ENCODE measurements at regions not wholly inside any gene's neighbourhood (a gene's known extent, or its start where the extent isn't known, plus 50 kb on each side); places are given as distances from the start of the nearest gene placed in this dataset.
"Not testable (repeated sequence)": the region's sequence is repeated elsewhere in the genome, so short reads cannot be mapped to it uniquely, and the experiment has no call there.

GRCh38 chr12:131473261-131473660, 237.6 kb upstream of the SFSWAP start:
- Mint-ChIP-seq H3K4me1 (no peaks in the 10 kb centered on the region), H3K4me3 (no peak overlapping the region), H3K27me3 (peaks cover 3% of the 10 kb centered on the region), H3K27ac (no peak overlapping the region), H3K9me3 (no peaks in the 10 kb centered on the region), H3K36me3 (no peaks in the 10 kb centered on the region)
- ATAC-seq (ENCODE audit: low read depth) (no peak), DNase-seq (ENCODE audit: low spot score in 2 of 2) (no peak)

GRCh38 chr12:131473741-131474709, 236.9 kb upstream of the SFSWAP start:
- Mint-ChIP-seq H3K4me3 (peak overlapping the region; percentile 21), H3K27ac (no peak overlapping the region), H3K27me3 (peaks cover 3% of the 10 kb centered on the region), H3K9me3 (no peaks in the 10 kb centered on the region), H3K36me3 (no peaks in the 10 kb centered on the region), H3K4me1 (no peaks in the 10 kb centered on the region)
- no peak for DNase-seq (ENCODE audit: low spot score in 2 of 2)
- no peak for ATAC-seq (ENCODE audit: low read depth)

GRCh38 chr12:131475012-131475411, 235.9 kb upstream of the SFSWAP start:
- not testable (repeated sequence) for H3K36me3 Mint-ChIP-seq; ATAC-seq (ENCODE audit: low read depth); H3K27me3 Mint-ChIP-seq; H3K4me3 Mint-ChIP-seq; H3K4me1 Mint-ChIP-seq; DNase-seq (ENCODE audit: low spot score in 2 of 2); H3K9me3 Mint-ChIP-seq; H3K27ac Mint-ChIP-seq

GRCh38 chr12:131477613-131478012, 233.3 kb upstream of the SFSWAP start:
- Mint-ChIP-seq H3K4me3 (no peak overlapping the region), H3K9me3 (no peaks in the 10 kb centered on the region), H3K36me3 (no peaks in the 10 kb centered on the region), H3K27me3 (peaks cover 10% of the 10 kb centered on the region), H3K27ac (no peak overlapping the region), H3K4me1 (no peaks in the 10 kb centered on the region)
- DNase-seq (ENCODE audit: low spot score in 2 of 2) (no peak), ATAC-seq (ENCODE audit: low read depth) (no peak)

- Mint-ChIP-seq H3K36me3 (no peaks in the 10 kb centered on the region), H3K4me1 (no peaks in the 10 kb centered on the region), H3K27me3 (peaks cover 11% of the 10 kb centered on the region), H3K4me3 (no peak overlapping the region), H3K9me3 (no peaks in the 10 kb centered on the region), H3K27ac (no peak overlapping the region)
- DNase-seq (ENCODE audit: low spot score in 2 of 2): no peak
- no peak for ATAC-seq (ENCODE audit: low read depth)
Measured at GRCh38 chr12:131478468-131478867, 232.4 kb upstream of the SFSWAP start.

- Mint-ChIP-seq H3K4me1 (no peaks in the 10 kb centered on the region), H3K9me3 (no peaks in the 10 kb centered on the region), H3K27ac (no peak overlapping the region), H3K27me3 (peaks cover 18% of the 10 kb centered on the region), H3K36me3 (no peaks in the 10 kb centered on the region), H3K4me3 (no peak overlapping the region)
- ATAC-seq (ENCODE audit: low read depth): no peak
- no peak for DNase-seq (ENCODE audit: low spot score in 2 of 2)
Measured at GRCh38 chr12:131482199-131482598, 228.7 kb upstream of the SFSWAP start.

GRCh38 chr12:131482686-131483085, 228.2 kb upstream of the SFSWAP start:
- Mint-ChIP-seq H3K27me3 (peaks cover 18% of the 10 kb centered on the region), H3K4me3 (no peak overlapping the region), H3K4me1 (no peaks in the 10 kb centered on the region), H3K27ac (no peak overlapping the region), H3K36me3 (no peaks in the 10 kb centered on the region), H3K9me3 (no peaks in the 10 kb centered on the region)
- DNase-seq (ENCODE audit: low spot score in 2 of 2) (no peak), ATAC-seq (ENCODE audit: low read depth) (no peak)

GRCh38 chr12:131486451-131487230, 224.2 kb upstream of the SFSWAP start:
- Mint-ChIP-seq H3K36me3 (no peaks in the 10 kb centered on the region), H3K27me3 (peaks cover 15% of the 10 kb centered on the region), H3K9me3 (no peaks in the 10 kb centered on the region), H3K27ac (no peak overlapping the region), H3K4me3 (no peak overlapping the region), H3K4me1 (no peaks in the 10 kb centered on the region)
- DNase-seq (ENCODE audit: low spot score in 2 of 2): no peak
- ATAC-seq (ENCODE audit: low read depth): no peak

GRCh38 chr12:131487388-131488124, 223.3 kb upstream of the SFSWAP start:
- no peaks in the 10 kb centered on the region for H3K36me3 Mint-ChIP-seq
- H3K27me3 Mint-ChIP-seq: peaks cover 13% of the 10 kb centered on the region
- H3K27ac Mint-ChIP-seq: no peak overlapping the region
- ATAC-seq (ENCODE audit: low read depth): no peak
- no peak for DNase-seq (ENCODE audit: low spot score in 2 of 2)
- no peak overlapping the region for H3K4me3 Mint-ChIP-seq
- H3K4me1 Mint-ChIP-seq: no peaks in the 10 kb centered on the region
- H3K9me3 Mint-ChIP-seq: no peaks in the 10 kb centered on the region

GRCh38 chr12:131489718-131490117, 221.2 kb upstream of the SFSWAP start:
- Mint-ChIP-seq H3K4me3 (no peak overlapping the region), H3K36me3 (no peaks in the 10 kb centered on the region)

GRCh38 chr12:131491155-131491554, 219.7 kb upstream of the SFSWAP start:
- H3K27me3 Mint-ChIP-seq: peaks cover 12% of the 10 kb centered on the region
- no peaks in the 10 kb centered on the region for H3K4me1 Mint-ChIP-seq
- H3K9me3 Mint-ChIP-seq: no peaks in the 10 kb centered on the region
- no peak for ATAC-seq (ENCODE audit: low read depth)
- H3K27ac Mint-ChIP-seq: no peak overlapping the region
- H3K36me3 Mint-ChIP-seq: no peaks in the 10 kb centered on the region
- no peak for DNase-seq (ENCODE audit: low spot score in 2 of 2)
- H3K4me3 Mint-ChIP-seq: no peak overlapping the region

More at GRCh38 chr12:131489718-131490117, 221.2 kb upstream of the SFSWAP start:
- Mint-ChIP-seq H3K27me3 (peaks cover 11% of the 10 kb centered on the region), H3K4me1 (no peaks in the 10 kb centered on the region), H3K27ac (no peak overlapping the region), H3K9me3 (no peaks in the 10 kb centered on the region)
- DNase-seq (ENCODE audit: low spot score in 2 of 2): no peak
- no peak for ATAC-seq (ENCODE audit: low read depth)

GRCh38 chr12:131491916-131492490, 218.9 kb upstream of the SFSWAP start:
- DNase-seq (ENCODE audit: low spot score in 2 of 2) (no peak), ATAC-seq (ENCODE audit: low read depth) (no peak)
- no peaks in the 10 kb centered on the region for H3K9me3 Mint-ChIP-seq
- H3K27ac Mint-ChIP-seq: no peak overlapping the region
- peaks cover 12% of the 10 kb centered on the region for H3K27me3 Mint-ChIP-seq
- no peaks in the 10 kb centered on the region for H3K4me1 Mint-ChIP-seq
- H3K36me3 Mint-ChIP-seq: no peaks in the 10 kb centered on the region
- H3K4me3 Mint-ChIP-seq: no peak overlapping the region

GRCh38 chr12:131493068-131493826, 217.6 kb upstream of the SFSWAP start:
- H3K4me1 Mint-ChIP-seq: no peaks in the 10 kb centered on the region
- no peak overlapping the region for H3K4me3 Mint-ChIP-seq
- ATAC-seq (ENCODE audit: low read depth): no peak
- H3K27me3 Mint-ChIP-seq: peaks cover 15% of the 10 kb centered on the region
- H3K9me3 Mint-ChIP-seq: no peaks in the 10 kb centered on the region
- no peaks in the 10 kb centered on the region for H3K36me3 Mint-ChIP-seq
- DNase-seq (ENCODE audit: low spot score in 2 of 2): no peak
- no peak overlapping the region for H3K27ac Mint-ChIP-seq
